SK-N-SH treated with all-trans-retinoic acid at 6 μM for 48 hours (cell line): ENCODE measurements at regions not wholly inside any gene's neighbourhood (a gene's known extent, or its start where the extent isn't known, plus 50 kb on each side); places are given as distances from the start of the nearest gene placed in this dataset.

ENCODE experiments used
- ATAC-seq: fragments of 200-7000 bp; cut with Tn5 transposase; 3 replicates; pipeline ENCODE4 v1.9.1; 2020; ENCODE audit warnings: mild to moderate bottlenecking, moderate library complexity
- ARNTL ChIP-seq: fragments of 450-650 bp; formaldehyde crosslinking; IDR thresholded peaks from 2 replicates; pipeline ENCODE4 v1.5.0; 2020; ENCODE audit warnings: low read depth, mild to moderate bottlenecking, moderate library complexity, borderline replicate concordance
- BACH2 ChIP-seq: fragments of 250-450 bp; sonication (Bioruptor Pico); IDR thresholded peaks from 2 replicates; pipeline ENCODE4 v1.9.0; 2021; ENCODE audit warnings: mild to moderate bottlenecking, borderline replicate concordance
- CSDC2 ChIP-seq: fragments of 250-450 bp; sonication (Bioruptor Pico); IDR thresholded peaks from 2 replicates; pipeline ENCODE4 v1.5.0; 2020; ENCODE audit warnings: mild to moderate bottlenecking, moderate library complexity
- ESRRG ChIP-seq: fragments of 250-450 bp; sonication (Bioruptor Pico); IDR thresholded peaks from 2 replicates; pipeline ENCODE4 v1.6.1; 2021; ENCODE audit warnings: mild to moderate bottlenecking
- GLIS3 ChIP-seq: fragments of 250-450 bp; sonication (Bioruptor Pico); IDR thresholded peaks from 2 replicates; pipeline ENCODE4 v1.5.0; 2020; ENCODE audit warnings: mild to moderate bottlenecking, moderate library complexity
- ISL1 ChIP-seq: fragments of 250-450 bp; sonication (Bioruptor Pico); IDR thresholded peaks from 2 replicates; pipeline ENCODE4 v2.1.2; 2022; ENCODE audit warnings: mild to moderate bottlenecking, moderate library complexity
- OSR1 ChIP-seq: fragments of 250-450 bp; sonication (Bioruptor Pico); IDR thresholded peaks from 2 replicates; pipeline ENCODE4 v1.8.0; 2022; ENCODE audit warnings: moderate library complexity, mild to moderate bottlenecking, inconsistent platforms
- PATZ1 ChIP-seq: fragments of 250-450 bp; sonication (Bioruptor Pico); IDR thresholded peaks from 2 replicates; pipeline ENCODE4 v1.8.0; 2020; ENCODE audit warnings: mild to moderate bottlenecking, moderate library complexity, borderline replicate concordance
- PPARA ChIP-seq: fragments of 250-450 bp; sonication (Bioruptor Pico); IDR thresholded peaks from 2 replicates; pipeline ENCODE4 v1.5.0; 2020; ENCODE audit warnings: mild to moderate bottlenecking, borderline replicate concordance
- RARB ChIP-seq: fragments of 250-450 bp; sonication (Bioruptor Pico); IDR thresholded peaks from 2 replicates; pipeline ENCODE4 v1.8.0; 2021; ENCODE audit warnings: mild to moderate bottlenecking, moderate library complexity
- SNAI2 ChIP-seq: fragments of 250-450 bp; sonication (Bioruptor Pico); IDR thresholded peaks from 2 replicates; pipeline ENCODE4 v1.5.0; 2020; ENCODE audit warnings: mild to moderate bottlenecking, moderate library complexity
- TCF4 ChIP-seq: fragments of 250-450 bp; sonication (Bioruptor Pico); IDR thresholded peaks from 2 replicates; pipeline ENCODE4 v1.8.0; 2021; ENCODE audit warnings: mild to moderate bottlenecking, moderate library complexity, borderline replicate concordance
- TOX ChIP-seq: fragments of 250-450 bp; sonication (Bioruptor Pico); IDR thresholded peaks from 2 replicates; pipeline ENCODE4 v1.8.0; 2021; ENCODE audit warnings: mild to moderate bottlenecking, moderate library complexity, borderline replicate concordance
- TSHZ2 ChIP-seq: fragments of 250-450 bp; sonication (Bioruptor Pico); IDR thresholded peaks from 2 replicates; pipeline ENCODE4 v1.5.0; 2020; ENCODE audit warnings: mild to moderate bottlenecking, moderate library complexity
- ZC3H10 ChIP-seq: fragments of 250-450 bp; sonication (Bioruptor Pico); IDR thresholded peaks from 2 replicates; pipeline ENCODE4 v1.5.1; 2021; ENCODE audit warnings: mild to moderate bottlenecking, moderate library complexity
- ZFP3 ChIP-seq: fragments of 250-450 bp; sonication (Bioruptor Pico); IDR thresholded peaks from 2 replicates; pipeline ENCODE4 v1.5.0; 2020; ENCODE audit warnings: mild to moderate bottlenecking, moderate library complexity
- ZNF565 ChIP-seq: fragments of 450-650 bp; formaldehyde crosslinking; conservative IDR thresholded peaks from 2 replicates; pipeline ENCODE4 v1.5.0; 2020; ENCODE audit warnings: low read depth, mild to moderate bottlenecking, moderate library complexity
- ZNF70 ChIP-seq: fragments of 450-650 bp; formaldehyde crosslinking; IDR thresholded peaks from 2 replicates; pipeline ENCODE4 v1.5.0; 2020; ENCODE audit warnings: mild to moderate bottlenecking, moderate library complexity
- TF ChIP-seq, protein P1 (sequence below): fragments of 250-450 bp; sonication (Bioruptor Pico); IDR thresholded peaks from 2 replicates; pipeline ENCODE4 v1.5.1; 2020; ENCODE audit warnings: low read depth, mild to moderate bottlenecking, moderate library complexity
- TF ChIP-seq, protein P2 (sequence below): fragments of 250-450 bp; sonication (Bioruptor Pico); IDR thresholded peaks from 2 replicates; pipeline ENCODE4 v1.5.1; 2021; ENCODE audit warnings: mild to moderate bottlenecking, moderate library complexity

- TF ChIP-seq PATZ1 (CRISPR knock-in tag) = no peak
These were observed 1049.6 kb downstream of the TRHDE start (continued) for GRCh38 chr12:73321776-73322175.

DNA sequence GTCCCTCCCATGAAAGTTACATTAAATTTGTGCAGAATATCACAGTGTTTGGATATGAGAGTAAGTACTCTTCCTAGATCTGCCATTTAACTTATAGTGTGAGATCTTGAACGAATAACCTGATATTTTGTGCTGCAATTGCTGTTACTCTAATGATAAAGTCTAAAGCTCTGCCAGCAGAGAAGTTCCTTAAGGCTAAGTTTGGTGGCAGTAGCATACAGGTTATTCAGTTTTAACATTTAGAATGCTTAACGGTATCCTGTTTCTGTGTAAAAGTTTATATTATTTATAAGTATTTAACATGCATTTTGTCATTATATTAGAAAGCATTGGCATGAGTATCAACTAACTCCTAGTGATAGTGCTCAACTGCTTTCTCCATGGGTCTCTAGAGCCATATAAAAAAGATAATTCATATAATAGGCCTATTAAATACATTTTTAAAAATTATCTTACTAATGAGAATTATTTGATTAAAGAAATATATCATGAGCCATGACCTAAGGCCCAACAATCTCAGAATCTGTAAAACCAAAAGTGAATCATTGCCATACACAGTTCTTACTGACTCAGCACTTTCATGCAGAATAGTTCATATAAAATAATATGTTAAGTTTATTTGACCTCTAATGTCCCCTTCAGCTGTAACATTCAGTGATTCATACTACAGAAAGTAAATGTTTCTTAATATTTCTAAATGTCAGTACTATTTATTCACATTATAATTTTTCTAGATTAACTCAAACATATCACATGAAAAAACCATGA is 1058.6 kb downstream of the TRHDE start:
- no peak for ATAC-seq

GRCh38 chr12:73341559-73342247 is 1069.5 kb downstream of the TRHDE start:
- no peak for ATAC-seq
- TF ChIP-seq ESRRG (CRISPR knock-in tag) (no peak), GLIS3 (no peak), ISL1 (CRISPR knock-in tag) (no peak), ZC3H10 (CRISPR knock-in tag) (no peak), PPARA (no peak)
- TF ChIP-seq, protein P1, sequence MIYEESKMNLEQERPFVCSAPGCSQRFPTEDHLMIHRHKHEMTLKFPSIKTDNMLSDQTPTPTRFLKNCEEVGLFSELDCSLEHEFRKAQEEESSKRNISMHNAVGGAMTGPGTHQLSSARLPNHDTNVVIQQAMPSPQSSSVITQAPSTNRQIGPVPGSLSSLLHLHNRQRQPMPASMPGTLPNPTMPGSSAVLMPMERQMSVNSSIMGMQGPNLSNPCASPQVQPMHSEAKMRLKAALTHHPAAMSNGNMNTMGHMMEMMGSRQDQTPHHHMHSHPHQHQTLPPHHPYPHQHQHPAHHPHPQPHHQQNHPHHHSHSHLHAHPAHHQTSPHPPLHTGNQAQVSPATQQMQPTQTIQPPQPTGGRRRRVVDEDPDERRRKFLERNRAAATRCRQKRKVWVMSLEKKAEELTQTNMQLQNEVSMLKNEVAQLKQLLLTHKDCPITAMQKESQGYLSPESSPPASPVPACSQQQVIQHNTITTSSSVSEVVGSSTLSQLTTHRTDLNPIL (CRISPR knock-in tag) = no peak
- TF ChIP-seq, protein P2, sequence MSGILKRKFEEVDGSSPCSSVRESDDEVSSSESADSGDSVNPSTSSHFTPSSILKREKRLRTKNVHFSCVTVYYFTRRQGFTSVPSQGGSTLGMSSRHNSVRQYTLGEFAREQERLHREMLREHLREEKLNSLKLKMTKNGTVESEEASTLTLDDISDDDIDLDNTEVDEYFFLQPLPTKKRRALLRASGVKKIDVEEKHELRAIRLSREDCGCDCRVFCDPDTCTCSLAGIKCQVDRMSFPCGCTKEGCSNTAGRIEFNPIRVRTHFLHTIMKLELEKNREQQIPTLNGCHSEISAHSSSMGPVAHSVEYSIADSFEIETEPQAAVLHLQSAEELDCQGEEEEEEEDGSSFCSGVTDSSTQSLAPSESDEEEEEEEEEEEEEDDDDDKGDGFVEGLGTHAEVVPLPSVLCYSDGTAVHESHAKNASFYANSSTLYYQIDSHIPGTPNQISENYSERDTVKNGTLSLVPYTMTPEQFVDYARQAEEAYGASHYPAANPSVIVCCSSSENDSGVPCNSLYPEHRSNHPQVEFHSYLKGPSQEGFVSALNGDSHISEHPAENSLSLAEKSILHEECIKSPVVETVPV (CRISPR knock-in tag) = no peak
- TF ChIP-seq, all 23 proteins: peak for 0

More for the DNA sequence above, 1058.6 kb downstream of the TRHDE start:
- TF ChIP-seq, protein P1 (CRISPR knock-in tag) = no peak
- TF ChIP-seq ZNF565 (CRISPR knock-in tag) (no peak), TOX (CRISPR knock-in tag) (no peak), ARNTL (CRISPR knock-in tag) (no peak), ISL1 (CRISPR knock-in tag) (no peak), GLIS3 (no peak), TCF4 (CRISPR knock-in tag) (no peak), ZNF70 (no peak), ZC3H10 (CRISPR knock-in tag) (no peak), RARB (CRISPR knock-in tag) (no peak), SNAI2 (no peak), CSDC2 (CRISPR knock-in tag) (no peak), OSR1 (CRISPR knock-in tag) (no peak), PPARA (no peak), ZFP3 (CRISPR knock-in tag) (no peak), BACH2 (CRISPR knock-in tag) (no peak), PATZ1 (CRISPR knock-in tag) (no peak), TSHZ2 (no peak)
- TF ChIP-seq, protein P2 (CRISPR knock-in tag) = no peak
- TF ChIP-seq, all 23 proteins: peak for 0
